Stomach (tissue), 4 donors: ENCODE measurements at regions not wholly inside any gene's neighbourhood (a gene's known extent, or its start where the extent isn't known, plus 50 kb on each side); places are given as distances from the start of the nearest gene placed in this dataset.

ENCODE experiments used
- CTCF ChIP-seq, 7 experiments: fragments of 450-650 bp in 4 of 7; fragments of 200-600 bp in 3 of 7; sonication (generic) in 3 of 7; IDR thresholded peaks; one replicate each; pipeline ENCODE4 v1.5.1; 2016 to 2019; ENCODE audit warnings: antibody characterized with exemption in 7 of 7, control low read depth in 2 of 7, mild to moderate bottlenecking in 1 of 7
- EP300 ChIP-seq: sonication (generic); formaldehyde crosslinking; IDR thresholded peaks from one replicate; pipeline ENCODE4 v1.6.1; 2017; ENCODE audit warnings: antibody characterized with exemption
- POLR2A ChIP-seq, 4 donors: fragments of 450-650 bp; IDR thresholded peaks; one replicate each; pipeline ENCODE4 v1.6.1; 2016; ENCODE audit warnings: antibody characterized with exemption in 4 of 4, control low read depth in 2 of 4, mild to moderate bottlenecking in 1 of 4, moderate library complexity in 1 of 4

DNA sequence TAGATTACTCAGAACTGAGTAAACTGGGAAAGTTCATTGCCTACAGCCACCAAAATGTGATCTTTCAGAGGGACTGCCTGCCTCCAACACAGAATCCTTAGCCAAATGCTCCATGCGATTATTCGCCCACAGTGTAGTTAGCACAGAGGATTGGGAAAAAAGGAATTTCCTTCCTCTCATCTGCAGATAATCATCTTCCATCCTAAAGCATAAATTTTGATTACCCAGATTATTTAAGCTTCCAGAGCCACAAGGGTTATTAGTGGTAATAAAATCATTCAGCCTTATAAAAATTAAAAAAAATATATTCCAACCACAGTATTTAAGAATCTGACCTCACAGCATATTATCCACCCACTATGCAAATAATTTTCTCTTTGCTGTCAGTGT is 285.3 kb upstream of the GRAMD2B start:
- TF ChIP-seq POLR2A (IDR thresholded peaks at IDR 0.05): no peak
- no peak for TF ChIP-seq CTCF (IDR thresholded peaks at IDR 0.05)
- no peak for TF ChIP-seq EP300
